ENCODE measurements at regions not wholly inside any gene's neighbourhood (a gene's known extent, or its start where the extent isn't known, plus 50 kb on each side); places are given as distances from the start of the nearest gene placed in this dataset.

DNA sequence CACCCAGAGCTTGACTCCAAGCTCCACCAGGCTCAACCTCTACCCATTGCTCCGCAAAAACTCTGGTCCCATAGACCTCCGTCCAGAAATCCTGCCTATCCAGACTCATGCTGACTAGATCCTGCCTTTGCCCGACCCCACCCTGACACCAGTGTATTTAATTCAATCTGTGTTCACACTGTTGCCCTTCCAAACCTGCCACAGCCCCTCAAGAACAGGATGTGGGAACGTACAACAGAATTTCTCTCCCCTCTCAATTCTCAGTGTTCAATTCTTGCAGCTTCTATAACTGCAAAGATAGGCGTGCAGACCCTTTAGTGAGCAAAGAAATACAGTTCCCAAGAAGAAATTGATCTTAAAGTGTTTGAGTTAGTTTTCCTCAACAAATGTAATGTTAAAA is 154.2 kb upstream of the FRG1 start:
- H2BK15ac ChIP-seq (ENCODE audit: low read depth, low read length) = no peak overlapping the region
- peaks cover 7% of the 10 kb centered on the region for H3K9me3 ChIP-seq (ENCODE audit: control insufficient read depth, insufficient read depth, low read length)
- DNase-seq (no peak), ATAC-seq (ENCODE audit: low read depth) (no peak)
- no peak overlapping the region for H4K5ac ChIP-seq (ENCODE audit: low read depth, low read length)
- no peak overlapping the region for H3K27ac ChIP-seq (ENCODE audit: insufficient read depth, low read length)
- no peaks in the 10 kb centered on the region for H3K79me1 ChIP-seq (ENCODE audit: low read depth in 1 of 2, low read length in 2 of 2)
- no peak overlapping the region for H2AK9ac ChIP-seq (replicated peaks; ENCODE audit: low read depth, low read length, poor library complexity)
- H3K4me3 ChIP-seq (ENCODE audit: insufficient read depth, low read depth, low read length) = no peak overlapping the region
- no peak overlapping the region for H3K4ac ChIP-seq (ENCODE audit: low read depth, low read length)
- H3K27me3 ChIP-seq (ENCODE audit: control insufficient read depth, insufficient read depth, low read length) = no peaks in the 10 kb centered on the region
- 82% methylated on average over 2 of the region's 5 CpGs; no CpG with 5 or more reads in 1 of the 2 experiments for WGBS, 2 experiments (ENCODE audit: extremely low coverage in 2 of 2, insufficient read length in 1 of 2)
- H3K4me1 ChIP-seq (ENCODE audit: control insufficient read depth, insufficient read depth, low read length) = no peaks in the 10 kb centered on the region
- H3K18ac ChIP-seq (ENCODE audit: low read depth, low read length) = no peak overlapping the region
- H4K91ac ChIP-seq (ENCODE audit: insufficient read depth, low read depth, low read length) = no peak overlapping the region
- no peak overlapping the region for H3K14ac ChIP-seq (replicated peaks; ENCODE audit: low read depth, low read length)
- dilution Hi-C loops (cut with HindIII; ENCODE audit: low sequenced_read_pairs, unreplicated experiment) (no loop called here), intact Hi-C loops (cut with micrococcal nuclease) (no loop called here), in situ Hi-C loops (cut with MboI; ENCODE audit: low sequenced_read_pairs) (no loop called here)
- H3K56ac ChIP-seq (ENCODE audit: extremely low read depth, insufficient read depth, low read length) = no peak overlapping the region
- H3K23ac ChIP-seq (ENCODE audit: low read depth, low read length) = no peak overlapping the region
- CTCF ChIA-PET = no interaction called here
- no TSS peak for BruUV-seq (replicated peaks)
- H3K4me2 ChIP-seq (ENCODE audit: low read depth, low read length) = no peak overlapping the region
- H2BK120ac ChIP-seq (ENCODE audit: low read depth, low read length) = no peak overlapping the region
- H3K9ac ChIP-seq (ENCODE audit: low read depth, low read length) = no peak overlapping the region
- H3K9me1 ChIP-seq (ENCODE audit: insufficient read depth, low read length) = no peaks in the 10 kb centered on the region
- H4K8ac ChIP-seq (ENCODE audit: low read depth in 2 of 2, low read length in 2 of 2) = no peak overlapping the region
- no peaks in the 10 kb centered on the region for H4K20me1 ChIP-seq (ENCODE audit: insufficient read depth, low read length)
- no peak overlapping the region for H2BK20ac ChIP-seq (ENCODE audit: low read depth, low read length)
- no peaks in the 10 kb centered on the region for H3K36me3 ChIP-seq (ENCODE audit: control insufficient read depth, insufficient read depth, low read length)
- POLR2A ChIA-PET (ENCODE audit: unreplicated experiment) = no interaction called here
- no peak overlapping the region for H2BK5ac ChIP-seq (ENCODE audit: low read depth, low read length, poor library complexity, severe bottlenecking)
- no peak for TF ChIP-seq FOS (IDR thresholded peaks at IDR 0.05; ENCODE audit: low read depth, low read length)
- TF ChIP-seq, protein P1, sequence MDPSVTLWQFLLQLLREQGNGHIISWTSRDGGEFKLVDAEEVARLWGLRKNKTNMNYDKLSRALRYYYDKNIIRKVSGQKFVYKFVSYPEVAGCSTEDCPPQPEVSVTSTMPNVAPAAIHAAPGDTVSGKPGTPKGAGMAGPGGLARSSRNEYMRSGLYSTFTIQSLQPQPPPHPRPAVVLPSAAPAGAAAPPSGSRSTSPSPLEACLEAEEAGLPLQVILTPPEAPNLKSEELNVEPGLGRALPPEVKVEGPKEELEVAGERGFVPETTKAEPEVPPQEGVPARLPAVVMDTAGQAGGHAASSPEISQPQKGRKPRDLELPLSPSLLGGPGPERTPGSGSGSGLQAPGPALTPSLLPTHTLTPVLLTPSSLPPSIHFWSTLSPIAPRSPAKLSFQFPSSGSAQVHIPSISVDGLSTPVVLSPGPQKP (IDR thresholded peaks at IDR 0.05; ENCODE audit: borderline replicate concordance, low read depth, low read length) = no peak
- TF ChIP-seq POLR2A (IDR thresholded peaks at IDR 0.05; ENCODE audit: low read depth, low read length) = no peak
- no peak overlapping the region for H2AFZ ChIP-seq (replicated peaks; ENCODE audit: low read length, poor library complexity)
- H2AK5ac ChIP-seq (ENCODE audit: low read depth, low read length) = no peak overlapping the region

Measured in IMR-90 (cell line).